HG02798 (cell line): ENCODE measurements at regions not wholly inside any gene's neighbourhood (a gene's known extent, or its start where the extent isn't known, plus 50 kb on each side); places are given as distances from the start of the nearest gene placed in this dataset.
"Not testable (repeated sequence)": the region's sequence is repeated elsewhere in the genome, so short reads cannot be mapped to it uniquely, and the experiment has no call there.

Experiments used
- ATAC-seq: cut with Tn5 transposase; IDR thresholded peaks from one replicate; pipeline ENCODE4 v1.9.1; 2021; ENCODE audit warnings: mild to moderate bottlenecking; ENCODE audit not compliant: unreplicated experiment, poor library complexity

- no peak for ATAC-seq
These were observed 189.1 kb upstream of the C1orf87 start for GRCh38 chr1:60262701-60263100.

GRCh38 chr1:60257531-60257930, 184.0 kb upstream of the C1orf87 start:
- ATAC-seq, result no peak

DNA sequence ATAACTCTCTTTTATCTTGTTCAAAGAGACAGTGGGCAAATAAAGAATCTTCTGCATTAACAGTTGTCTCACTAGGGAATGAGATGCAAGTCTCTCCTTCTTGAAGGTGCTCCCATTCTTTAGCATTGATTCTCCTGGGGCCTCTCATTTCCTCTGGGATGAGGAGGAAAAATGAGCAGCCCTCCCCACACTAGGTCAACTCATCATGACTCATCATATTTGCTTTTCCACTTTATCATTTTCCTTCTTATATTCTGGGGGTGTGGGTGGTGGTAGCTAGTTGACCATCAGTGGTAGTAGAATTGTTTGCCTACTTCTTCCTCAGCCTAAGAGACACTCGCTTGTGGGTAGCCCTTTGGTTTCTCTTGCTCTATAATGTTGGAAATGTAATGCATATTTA, 182.0 kb upstream of the C1orf87 start:
- no peak for ATAC-seq

DNA sequence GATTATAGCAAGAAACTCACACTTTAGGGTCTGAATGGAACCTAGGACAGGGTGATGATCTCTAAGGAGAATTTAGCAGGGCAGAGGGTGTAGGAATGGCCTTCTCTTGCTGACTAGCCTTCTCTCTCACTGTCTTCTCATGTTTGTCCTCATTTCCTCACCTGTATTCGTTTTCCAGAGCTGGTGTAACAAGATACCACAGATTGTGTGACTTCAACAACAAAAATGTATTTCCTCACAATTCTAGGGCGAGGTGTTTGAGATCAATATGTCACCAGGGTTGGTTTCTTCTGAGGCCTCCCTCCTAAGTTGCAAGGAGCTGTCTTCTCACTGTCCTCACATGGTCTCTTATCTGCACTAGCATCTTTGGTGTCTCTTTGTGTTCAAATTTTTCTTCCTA, 177.9 kb upstream of the C1orf87 start:
- no peak for ATAC-seq

- not testable (repeated sequence) for ATAC-seq
These were observed 173.9 kb upstream of the C1orf87 start for GRCh38 chr1:60247467-60247866.

DNA sequence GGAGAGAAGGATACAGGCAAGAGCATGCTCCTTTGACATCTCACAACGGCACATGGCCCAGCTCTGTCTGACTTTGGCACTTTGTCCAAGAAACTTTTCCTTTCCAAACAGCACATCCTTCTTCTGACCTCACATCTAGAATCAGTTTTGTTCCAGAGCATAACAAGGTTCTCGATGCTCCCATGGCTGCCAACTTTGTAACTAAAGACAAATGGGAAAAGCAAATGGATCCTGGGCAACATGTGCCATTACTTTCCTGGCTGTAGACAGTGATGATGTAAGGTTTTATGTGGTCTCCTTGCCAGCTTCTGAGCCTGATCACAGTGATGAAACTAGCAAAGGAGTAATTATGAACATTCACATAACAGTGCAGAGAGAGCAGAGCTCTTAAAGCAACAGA, 171.8 kb upstream of the C1orf87 start:
- no peak for ATAC-seq

GRCh38 chr1:60244906-60245305, 171.3 kb upstream of the C1orf87 start:
- no peak for ATAC-seq

DNA sequence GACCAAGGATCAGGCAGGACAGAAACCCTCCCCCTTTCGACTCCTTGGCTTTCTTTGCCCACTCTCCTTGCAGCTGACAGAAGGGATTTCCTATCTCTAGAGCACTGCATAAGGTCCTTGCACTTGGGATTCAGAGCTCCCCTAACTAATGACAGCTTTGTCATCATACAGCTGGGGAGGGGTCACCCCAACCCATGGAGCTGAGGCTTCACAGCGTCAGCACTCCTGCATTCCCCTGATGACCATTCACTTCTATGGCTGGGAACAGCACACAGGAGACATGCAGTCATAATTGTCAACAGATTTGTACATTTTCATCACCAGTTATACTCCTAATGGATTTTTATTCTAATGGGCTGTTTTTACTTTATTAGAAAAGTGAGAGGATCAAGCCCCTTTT, 161.7 kb upstream of the C1orf87 start:
- no peak for ATAC-seq

DNA sequence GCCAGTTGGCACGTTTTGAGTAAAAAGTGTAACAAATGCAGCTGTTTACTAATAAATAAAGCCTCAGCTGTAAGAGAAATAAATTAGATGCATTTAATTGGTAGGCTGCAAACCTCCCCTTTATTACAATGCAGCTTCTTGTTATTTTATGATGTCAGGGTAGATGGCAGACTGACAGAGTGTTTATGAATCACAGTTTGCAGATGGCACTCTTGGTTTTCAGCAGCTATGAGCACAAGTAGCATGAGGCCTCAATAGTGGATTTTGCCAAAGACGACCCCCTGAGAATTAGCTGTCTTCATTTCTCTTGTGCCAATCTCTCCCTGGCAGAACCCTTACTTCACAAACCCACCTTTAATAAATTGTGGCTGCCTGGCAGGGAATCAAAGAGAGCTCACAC, 161.2 kb upstream of the C1orf87 start:
- ATAC-seq, result no peak

DNA sequence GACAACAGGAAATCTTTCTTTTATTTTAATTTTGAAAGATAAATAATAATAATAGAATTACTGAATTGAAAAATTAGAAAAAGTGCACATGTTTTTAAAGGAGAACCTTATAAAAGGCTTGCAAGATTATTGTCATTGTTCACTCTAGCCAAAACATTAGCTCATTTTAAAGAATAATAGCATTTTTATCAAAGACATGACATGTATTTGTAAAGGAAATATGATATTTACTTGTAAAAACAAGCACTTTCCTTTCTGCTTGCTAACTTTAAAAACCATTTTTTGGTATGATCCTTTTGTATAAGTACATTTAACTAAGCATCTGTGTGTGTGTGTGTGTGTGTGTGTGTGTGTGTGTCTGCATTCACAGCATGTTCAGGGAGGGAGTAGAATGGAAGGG, 156.3 kb upstream of the C1orf87 start:
- no peak for ATAC-seq

- no peak for ATAC-seq
These were observed 154.5 kb upstream of the C1orf87 start for GRCh38 chr1:60228041-60228491.

GRCh38 chr1:60227601-60228000, 154.0 kb upstream of the C1orf87 start:
- ATAC-seq, result no peak

DNA sequence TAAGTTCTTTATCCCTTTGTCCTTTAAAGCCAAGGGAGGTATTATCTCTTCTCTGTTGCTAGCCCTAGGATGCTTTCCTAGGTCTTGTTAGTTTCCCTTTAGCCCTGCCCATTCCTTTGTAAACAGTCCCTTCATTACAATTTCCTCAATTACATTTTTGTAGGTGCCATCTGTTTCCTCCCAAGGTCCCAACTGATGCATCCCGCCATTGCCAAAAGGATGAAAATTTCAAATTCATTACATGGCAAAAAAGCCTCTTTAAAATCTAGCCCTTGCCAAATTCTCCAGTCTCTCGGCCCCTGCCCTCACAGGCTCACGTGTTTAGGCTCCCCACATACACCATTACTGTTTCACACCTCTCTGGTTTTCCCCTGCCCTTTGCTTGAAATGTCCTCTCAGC, 151.9 kb upstream of the C1orf87 start:
- ATAC-seq, result no peak

DNA sequence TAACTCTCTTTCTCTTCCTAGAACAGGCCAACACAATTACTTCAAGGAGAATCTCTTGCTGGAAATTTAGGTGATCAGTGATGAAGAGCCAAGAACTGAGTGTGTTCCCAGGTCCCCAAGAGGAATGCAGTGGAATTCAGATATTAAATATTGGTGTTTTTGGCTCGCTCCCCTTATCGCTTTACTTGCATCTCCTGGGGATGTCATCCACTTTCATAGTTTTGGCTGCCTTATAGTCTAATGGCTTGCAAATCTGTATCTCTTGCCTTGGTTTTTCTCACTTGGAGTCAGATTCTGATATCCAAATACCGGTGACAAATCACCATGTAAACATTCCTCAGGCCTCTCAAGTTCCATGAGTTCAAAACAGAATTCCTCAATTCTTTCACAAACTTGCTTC, 151.0 kb upstream of the C1orf87 start:
- ATAC-seq, result no peak

DNA sequence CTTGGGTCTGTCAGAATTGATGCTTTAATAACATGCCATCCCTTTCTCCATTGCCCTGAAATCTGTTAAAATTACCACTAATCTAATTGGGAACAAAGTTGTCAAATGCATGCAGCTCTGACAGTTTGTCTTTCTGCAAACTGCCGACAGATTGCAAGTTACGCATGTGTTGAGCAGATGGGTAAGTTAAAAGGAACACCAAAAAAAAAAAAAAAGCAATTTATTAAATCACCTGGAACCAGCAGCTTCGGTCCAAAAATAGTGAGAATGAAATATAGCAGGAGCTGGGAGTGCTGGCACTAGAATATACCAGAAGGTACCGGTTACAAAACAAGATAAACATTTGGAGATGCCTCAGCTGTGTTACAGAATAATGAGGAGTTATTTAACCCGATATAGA, 149.6 kb upstream of the C1orf87 start:
- no peak for ATAC-seq

- no peak for ATAC-seq
These were observed 149.0 kb upstream of the C1orf87 start for GRCh38 chr1:60222360-60223115.

DNA sequence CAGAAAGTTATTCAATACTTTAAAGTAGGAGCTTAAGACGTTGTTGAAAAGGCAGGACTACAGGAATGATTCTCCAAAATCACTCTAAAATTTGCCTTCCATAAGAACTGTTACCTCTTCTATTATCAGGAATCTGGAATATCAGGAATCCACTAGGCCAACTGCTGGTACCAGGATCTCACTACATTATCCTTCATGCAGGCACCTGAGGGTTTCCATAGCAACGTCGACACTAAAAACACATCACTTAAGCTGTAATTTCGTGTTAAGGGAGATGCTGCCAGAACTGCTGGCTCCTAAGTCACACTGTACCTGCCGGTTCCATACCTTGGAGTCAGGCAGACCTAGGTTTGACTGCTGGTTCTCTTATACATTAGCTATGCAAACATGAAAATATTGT, 139.7 kb upstream of the C1orf87 start:
- ATAC-seq, result no peak

DNA sequence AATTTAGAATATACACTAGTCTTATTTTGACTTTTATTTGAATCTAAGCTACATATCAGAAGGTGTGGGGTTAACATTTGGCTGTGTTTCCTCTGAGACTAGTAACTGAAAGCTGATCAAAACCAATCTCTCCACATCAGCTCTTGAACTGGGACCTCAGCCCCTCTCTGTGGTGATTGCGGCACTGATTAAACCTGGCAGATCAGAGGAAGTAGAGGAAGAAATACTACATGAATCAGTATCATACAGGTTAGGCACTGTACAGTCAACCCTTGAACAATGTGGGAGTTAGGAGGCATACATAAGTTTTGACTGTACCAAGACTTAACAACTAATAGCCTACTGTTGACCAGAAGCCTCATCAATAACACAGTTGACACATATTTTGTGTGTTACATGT, 122.5 kb upstream of the C1orf87 start:
- no peak for ATAC-seq

- no peak for ATAC-seq
These were observed 112.1 kb upstream of the C1orf87 start for GRCh38 chr1:60185684-60186083.

GRCh38 chr1:60184521-60184920, 111.0 kb upstream of the C1orf87 start:
- no peak for ATAC-seq

DNA sequence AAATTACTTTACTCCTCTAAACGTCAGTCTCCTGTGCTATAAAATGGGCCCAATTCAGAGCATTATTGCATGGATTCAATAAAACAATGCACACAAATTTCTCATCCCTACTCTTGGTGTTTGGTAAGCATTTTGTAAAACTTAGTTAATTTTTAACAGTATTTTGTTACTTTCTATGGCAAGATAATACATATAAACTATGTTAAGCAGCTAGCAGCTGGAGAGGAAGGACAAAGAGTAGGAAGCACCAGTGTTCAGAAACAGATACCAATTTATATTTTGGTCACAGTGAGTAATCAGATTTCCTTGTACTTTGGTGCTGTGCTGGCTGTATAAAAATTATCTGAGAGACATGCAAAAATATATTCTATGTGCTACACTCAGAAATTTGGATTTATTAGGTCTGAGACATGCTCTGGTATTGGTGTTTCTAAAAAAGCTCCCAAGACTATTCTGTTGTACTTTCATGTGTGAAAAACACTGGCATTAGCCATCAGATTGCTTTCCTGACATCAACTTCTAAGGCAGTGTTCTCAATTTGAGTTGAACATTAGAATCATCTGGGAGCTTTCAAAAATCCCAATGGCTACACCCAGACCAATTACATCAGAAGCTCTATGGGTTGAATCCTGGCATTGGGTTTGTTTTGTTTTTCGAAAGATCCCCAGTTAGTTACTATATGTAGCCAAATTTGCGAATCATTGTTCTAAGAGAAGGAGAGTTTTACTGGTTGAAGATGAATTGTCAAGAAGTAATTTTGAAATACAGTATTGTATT, 100.3 kb upstream of the C1orf87 start:
- ATAC-seq, result no peak

- no peak for ATAC-seq
These were observed 99.4 kb upstream of the C1orf87 start for GRCh38 chr1:60173006-60173405.
